Neural cell (in vitro differentiated cells): ENCODE measurements at regions not wholly inside any gene's neighbourhood (a gene's known extent, or its start where the extent isn't known, plus 50 kb on each side); places are given as distances from the start of the nearest gene placed in this dataset.
"Not testable (repeated sequence)": the region's sequence is repeated elsewhere in the genome, so short reads cannot be mapped to it uniquely, and the experiment has no call there.

Experiments used
- EZH2 ChIP-seq: fragments of 200-600, 300-800 bp; shearing (Covaris generic), sonication (generic); IDR thresholded peaks from 2 replicates; pipeline ENCODE4 v1.6.1; 2014; ENCODE audit warnings: antibody characterized with exemption, low read length, borderline replicate concordance, mild to moderate bottlenecking; ENCODE audit not compliant: insufficient read depth, poor library complexity, severe bottlenecking
- MXI1 ChIP-seq: fragments of 450-650 bp; conservative IDR thresholded peaks from 2 replicates; pipeline ENCODE4 v1.6.1; 2014; ENCODE audit warnings: antibody characterized with exemption, mild to moderate bottlenecking; ENCODE audit not compliant: poor library complexity, severe bottlenecking
- POLR2AphosphoS5 ChIP-seq: IDR thresholded peaks from 2 replicates; pipeline ENCODE4 v1.6.1; 2012
- RAD21 ChIP-seq: fragments of 450-650 bp; conservative IDR thresholded peaks from 2 replicates; pipeline ENCODE4 v1.6.1; 2014; ENCODE audit warnings: antibody characterized with exemption, mild to moderate bottlenecking, moderate library complexity
- SMC3 ChIP-seq: fragments of 450-650 bp; conservative IDR thresholded peaks from 2 replicates; pipeline ENCODE4 v1.6.1; 2014; ENCODE audit warnings: antibody characterized with exemption, mild to moderate bottlenecking, moderate library complexity; ENCODE audit not compliant: poor library complexity
- TF ChIP-seq, protein P1 (sequence below): fragments of 450-650 bp; IDR thresholded peaks from 2 replicates; pipeline ENCODE4 v1.5.1; 2014; ENCODE audit warnings: antibody characterized with exemption, mild to moderate bottlenecking, moderate library complexity; ENCODE audit not compliant: poor library complexity, severe bottlenecking
- TF ChIP-seq, protein P2 (sequence below): IDR thresholded peaks from 2 replicates; pipeline ENCODE4 v1.6.1; 2012; ENCODE audit warnings: borderline replicate concordance

DNA sequence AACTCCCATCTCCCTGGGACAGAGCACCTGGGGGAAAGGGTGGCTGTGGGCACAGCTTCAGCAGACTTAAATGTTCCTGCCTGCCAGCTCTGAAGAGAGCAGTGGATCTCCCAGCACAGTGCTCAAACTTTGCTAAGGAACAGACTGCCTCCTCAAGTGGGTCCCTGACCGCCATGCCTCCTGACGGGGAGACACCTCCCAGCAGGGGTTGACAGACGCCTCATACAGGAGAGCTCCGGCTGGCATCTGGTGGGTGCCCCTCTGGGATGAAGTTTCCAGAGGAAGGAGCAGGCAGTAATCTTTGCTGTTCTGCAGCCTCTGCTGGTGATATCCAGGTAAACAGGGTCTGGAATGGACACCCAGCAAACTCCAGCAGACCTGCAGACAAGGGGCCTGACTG is 206.9 kb upstream of the NUDT10 start:
- TF ChIP-seq, protein P1, sequence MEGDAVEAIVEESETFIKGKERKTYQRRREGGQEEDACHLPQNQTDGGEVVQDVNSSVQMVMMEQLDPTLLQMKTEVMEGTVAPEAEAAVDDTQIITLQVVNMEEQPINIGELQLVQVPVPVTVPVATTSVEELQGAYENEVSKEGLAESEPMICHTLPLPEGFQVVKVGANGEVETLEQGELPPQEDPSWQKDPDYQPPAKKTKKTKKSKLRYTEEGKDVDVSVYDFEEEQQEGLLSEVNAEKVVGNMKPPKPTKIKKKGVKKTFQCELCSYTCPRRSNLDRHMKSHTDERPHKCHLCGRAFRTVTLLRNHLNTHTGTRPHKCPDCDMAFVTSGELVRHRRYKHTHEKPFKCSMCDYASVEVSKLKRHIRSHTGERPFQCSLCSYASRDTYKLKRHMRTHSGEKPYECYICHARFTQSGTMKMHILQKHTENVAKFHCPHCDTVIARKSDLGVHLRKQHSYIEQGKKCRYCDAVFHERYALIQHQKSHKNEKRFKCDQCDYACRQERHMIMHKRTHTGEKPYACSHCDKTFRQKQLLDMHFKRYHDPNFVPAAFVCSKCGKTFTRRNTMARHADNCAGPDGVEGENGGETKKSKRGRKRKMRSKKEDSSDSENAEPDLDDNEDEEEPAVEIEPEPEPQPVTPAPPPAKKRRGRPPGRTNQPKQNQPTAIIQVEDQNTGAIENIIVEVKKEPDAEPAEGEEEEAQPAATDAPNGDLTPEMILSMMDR = not testable (repeated sequence)
- TF ChIP-seq SMC3, MXI1, EZH2, POLR2AphosphoS5, RAD21: not testable (repeated sequence)
- TF ChIP-seq, protein P2, sequence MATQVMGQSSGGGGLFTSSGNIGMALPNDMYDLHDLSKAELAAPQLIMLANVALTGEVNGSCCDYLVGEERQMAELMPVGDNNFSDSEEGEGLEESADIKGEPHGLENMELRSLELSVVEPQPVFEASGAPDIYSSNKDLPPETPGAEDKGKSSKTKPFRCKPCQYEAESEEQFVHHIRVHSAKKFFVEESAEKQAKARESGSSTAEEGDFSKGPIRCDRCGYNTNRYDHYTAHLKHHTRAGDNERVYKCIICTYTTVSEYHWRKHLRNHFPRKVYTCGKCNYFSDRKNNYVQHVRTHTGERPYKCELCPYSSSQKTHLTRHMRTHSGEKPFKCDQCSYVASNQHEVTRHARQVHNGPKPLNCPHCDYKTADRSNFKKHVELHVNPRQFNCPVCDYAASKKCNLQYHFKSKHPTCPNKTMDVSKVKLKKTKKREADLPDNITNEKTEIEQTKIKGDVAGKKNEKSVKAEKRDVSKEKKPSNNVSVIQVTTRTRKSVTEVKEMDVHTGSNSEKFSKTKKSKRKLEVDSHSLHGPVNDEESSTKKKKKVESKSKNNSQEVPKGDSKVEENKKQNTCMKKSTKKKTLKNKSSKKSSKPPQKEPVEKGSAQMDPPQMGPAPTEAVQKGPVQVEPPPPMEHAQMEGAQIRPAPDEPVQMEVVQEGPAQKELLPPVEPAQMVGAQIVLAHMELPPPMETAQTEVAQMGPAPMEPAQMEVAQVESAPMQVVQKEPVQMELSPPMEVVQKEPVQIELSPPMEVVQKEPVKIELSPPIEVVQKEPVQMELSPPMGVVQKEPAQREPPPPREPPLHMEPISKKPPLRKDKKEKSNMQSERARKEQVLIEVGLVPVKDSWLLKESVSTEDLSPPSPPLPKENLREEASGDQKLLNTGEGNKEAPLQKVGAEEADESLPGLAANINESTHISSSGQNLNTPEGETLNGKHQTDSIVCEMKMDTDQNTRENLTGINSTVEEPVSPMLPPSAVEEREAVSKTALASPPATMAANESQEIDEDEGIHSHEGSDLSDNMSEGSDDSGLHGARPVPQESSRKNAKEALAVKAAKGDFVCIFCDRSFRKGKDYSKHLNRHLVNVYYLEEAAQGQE = not testable (repeated sequence)
